T-helper 1 cell treated with Interleukin-12 subunit alpha and Interleukin-12 subunit beta and Interleukin-4 antibody, amounts not matched to agents 30 ng/mL and 1 ng/mL, for 36 hours (primary cell): ENCODE measurements at regions not wholly inside any gene's neighbourhood (a gene's known extent, or its start where the extent isn't known, plus 50 kb on each side); places are given as distances from the start of the nearest gene placed in this dataset.
"Not testable (repeated sequence)": the region's sequence is repeated elsewhere in the genome, so short reads cannot be mapped to it uniquely, and the experiment has no call there.

ENCODE experiments used
- intact Hi-C: fragments of 100-400 bp; cut with micrococcal nuclease; formaldehyde crosslinking; loops from one replicate; pipeline ENCODE4 v1.15.1; 2024

- intact Hi-C loops: no loop called here
Measured at GRCh38 chr3:20657560-20657959, 471.6 kb upstream of the SGO1 start.

- intact Hi-C loops: no loop called here
Measured at GRCh38 chr3:20652231-20652986, 466.4 kb upstream of the SGO1 start.

GRCh38 chr3:20648921-20649381 lies 462.9 kb upstream of the SGO1 start:
- intact Hi-C loops: no loop called here

GRCh38 chr3:20648294-20648693 lies 462.3 kb upstream of the SGO1 start:
- intact Hi-C loops: no loop called here

- intact Hi-C loops: no loop called here
Measured at GRCh38 chr3:20646425-20646824, 460.4 kb upstream of the SGO1 start.

- intact Hi-C loops: no loop called here
Measured at GRCh38 chr3:20645340-20645739, 459.3 kb upstream of the SGO1 start.

- intact Hi-C loops: no loop called here
Measured at GRCh38 chr3:20637729-20638128, 451.7 kb upstream of the SGO1 start.

- intact Hi-C loops: no loop called here
Measured at GRCh38 chr3:20622304-20622703, 436.3 kb upstream of the SGO1 start.

- intact Hi-C loops: not testable (repeated sequence)
Measured at GRCh38 chr3:20618621-20619020, 432.6 kb upstream of the SGO1 start.

GRCh38 chr3:20618181-20618580 lies 432.2 kb upstream of the SGO1 start:
- intact Hi-C loops: not testable (repeated sequence)

- intact Hi-C loops: not testable (repeated sequence)
Measured at GRCh38 chr3:20615982-20616381, 430.0 kb upstream of the SGO1 start.

GRCh38 chr3:20608054-20608738 lies 422.2 kb upstream of the SGO1 start:
- intact Hi-C loops: no loop called here

- intact Hi-C loops: no loop called here
Measured at GRCh38 chr3:20604659-20605058, 418.7 kb upstream of the SGO1 start.

GRCh38 chr3:20589275-20589674 lies 403.3 kb upstream of the SGO1 start:
- intact Hi-C loops: no loop called here

GRCh38 chr3:20588781-20589180 lies 402.8 kb upstream of the SGO1 start:
- intact Hi-C loops: no loop called here

- intact Hi-C loops: no loop called here
Measured at GRCh38 chr3:20583648-20584047, 397.6 kb upstream of the SGO1 start.

- intact Hi-C loops: no loop called here
Measured at GRCh38 chr3:20576228-20576627, 390.2 kb upstream of the SGO1 start.

- intact Hi-C loops: no loop called here
Measured at GRCh38 chr3:20575146-20575545, 389.1 kb upstream of the SGO1 start.

GRCh38 chr3:20574746-20575145 lies 388.7 kb upstream of the SGO1 start:
- intact Hi-C loops: no loop called here

GRCh38 chr3:20573175-20573574 lies 387.2 kb upstream of the SGO1 start:
- intact Hi-C loops: no loop called here

GRCh38 chr3:20572473-20572872 lies 386.5 kb upstream of the SGO1 start:
- intact Hi-C loops: no loop called here

- intact Hi-C loops: no loop called here
Measured at GRCh38 chr3:20569310-20569709, 383.3 kb upstream of the SGO1 start.

GRCh38 chr3:20564966-20565365 lies 379.0 kb upstream of the SGO1 start:
- intact Hi-C loops: no loop called here
